Left ventricle myocardium inferior (tissue), 1 donor: ENCODE measurements at regions not wholly inside any gene's neighbourhood (a gene's known extent, or its start where the extent isn't known, plus 50 kb on each side); places are given as distances from the start of the nearest gene placed in this dataset.

Experiments used
- DNase-seq: peaks from one replicate; pipeline ENCODE4 v3.0.0-alpha.2; 2020
- H3K27ac ChIP-seq: fragments of 200-600 bp; replicated peaks from 2 replicates; pipeline ENCODE4 v1.8.0; 2021
- H3K27me3 ChIP-seq: fragments of 200-600 bp; 2 replicates; pipeline ENCODE4 v1.8.0; 2021; ENCODE audit warnings: low read depth
- H3K36me3 ChIP-seq: fragments of 200-600 bp; 2 replicates; pipeline ENCODE4 v1.8.0; 2021
- H3K4me1 ChIP-seq: fragments of 200-600 bp; 2 replicates; pipeline ENCODE4 v1.8.0; 2021
- H3K4me3 ChIP-seq: fragments of 200-600 bp; 2 replicates; pipeline ENCODE4 v1.8.0; 2021; ENCODE audit warnings: mild to moderate bottlenecking, moderate library complexity
- H3K9me3 ChIP-seq: fragments of 200-600 bp; replicated peaks from 2 replicates; pipeline ENCODE4 v1.8.0; 2021
- intact Hi-C: fragments of 100-400 bp; cut with micrococcal nuclease; formaldehyde crosslinking; loops from one replicate; pipeline ENCODE4 v1.11.0; 2022
- TF ChIP-seq, protein P1 (sequence below): fragments of 200-600 bp; IDR thresholded peaks from 2 replicates; pipeline ENCODE4 v1.8.0; 2021; ENCODE audit warnings: antibody characterized with exemption, mild to moderate bottlenecking, borderline replicate concordance
- donor health status: DM: no; HTN: yes; CAD: no; lungs with severe emphysema.

- DNase-seq = no peak
- no peak overlapping the region for H3K4me3 ChIP-seq
- no peaks in the 10 kb centered on the region for H3K4me1 ChIP-seq
- H3K27ac ChIP-seq = no peak overlapping the region
- H3K36me3 ChIP-seq = no peaks in the 10 kb centered on the region
- peaks cover 44% of the 10 kb centered on the region for H3K27me3 ChIP-seq
- TF ChIP-seq, protein P1, sequence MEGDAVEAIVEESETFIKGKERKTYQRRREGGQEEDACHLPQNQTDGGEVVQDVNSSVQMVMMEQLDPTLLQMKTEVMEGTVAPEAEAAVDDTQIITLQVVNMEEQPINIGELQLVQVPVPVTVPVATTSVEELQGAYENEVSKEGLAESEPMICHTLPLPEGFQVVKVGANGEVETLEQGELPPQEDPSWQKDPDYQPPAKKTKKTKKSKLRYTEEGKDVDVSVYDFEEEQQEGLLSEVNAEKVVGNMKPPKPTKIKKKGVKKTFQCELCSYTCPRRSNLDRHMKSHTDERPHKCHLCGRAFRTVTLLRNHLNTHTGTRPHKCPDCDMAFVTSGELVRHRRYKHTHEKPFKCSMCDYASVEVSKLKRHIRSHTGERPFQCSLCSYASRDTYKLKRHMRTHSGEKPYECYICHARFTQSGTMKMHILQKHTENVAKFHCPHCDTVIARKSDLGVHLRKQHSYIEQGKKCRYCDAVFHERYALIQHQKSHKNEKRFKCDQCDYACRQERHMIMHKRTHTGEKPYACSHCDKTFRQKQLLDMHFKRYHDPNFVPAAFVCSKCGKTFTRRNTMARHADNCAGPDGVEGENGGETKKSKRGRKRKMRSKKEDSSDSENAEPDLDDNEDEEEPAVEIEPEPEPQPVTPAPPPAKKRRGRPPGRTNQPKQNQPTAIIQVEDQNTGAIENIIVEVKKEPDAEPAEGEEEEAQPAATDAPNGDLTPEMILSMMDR = no peak
- H3K9me3 ChIP-seq = peaks cover 35% of the 10 kb centered on the region
- intact Hi-C loops = no loop called here
These were observed 51.8 kb downstream of the ASCL4 start for GRCh38 chr12:107826276-107826675.

DNA sequence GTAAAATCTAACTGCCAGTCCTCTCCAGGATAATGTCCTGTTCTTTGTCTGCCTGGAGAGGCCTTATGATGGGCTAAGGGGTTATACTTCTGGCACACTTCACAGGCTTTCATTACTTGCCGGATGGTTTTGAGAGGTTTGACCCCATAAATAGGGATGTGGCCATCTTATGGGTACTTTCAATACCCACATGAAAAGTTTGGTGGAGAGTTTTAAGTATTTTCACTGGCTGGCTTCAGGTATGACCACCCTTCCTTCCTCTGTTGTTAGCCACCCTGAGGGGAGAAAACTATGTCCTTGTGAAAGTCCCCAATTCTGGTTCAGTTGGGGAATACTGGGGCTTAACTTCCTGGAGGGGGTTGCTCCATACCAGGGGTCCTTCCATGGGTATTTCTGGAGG lies 54.8 kb downstream of the ASCL4 start:
- Histone ChIP-seq H3K4me1 (no peaks in the 10 kb centered on the region), H3K36me3 (no peaks in the 10 kb centered on the region), H3K9me3 (peaks cover 35% of the 10 kb centered on the region), H3K27me3 (peaks cover 48% of the 10 kb centered on the region), H3K27ac (no peak overlapping the region), H3K4me3 (no peak overlapping the region)
- DNase-seq = no peak
- TF ChIP-seq, protein P1 = no peak
- intact Hi-C loops = no loop called here

DNA sequence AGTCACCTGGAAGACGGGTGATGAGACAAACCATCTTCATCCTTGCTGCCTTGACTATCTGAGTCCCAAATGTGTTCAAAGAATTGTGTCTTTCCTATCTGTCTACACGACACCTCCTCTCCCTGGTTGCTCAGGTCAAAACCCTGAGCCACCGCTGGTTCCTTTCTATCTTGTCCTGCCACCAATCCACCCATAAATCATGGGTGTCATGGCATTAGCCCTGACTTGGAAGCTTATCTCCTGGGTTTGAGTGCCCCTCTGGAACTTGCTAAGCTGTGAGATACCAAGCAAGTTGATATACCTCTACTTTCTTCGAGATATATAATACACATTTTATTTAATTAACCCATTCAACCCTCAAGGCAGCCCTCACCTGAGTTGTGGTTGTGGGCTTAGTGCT lies 57.9 kb downstream of the ASCL4 start:
- TF ChIP-seq, protein P1 = no peak
- H3K36me3 ChIP-seq = no peaks in the 10 kb centered on the region
- no peak for DNase-seq
- no peak overlapping the region for H3K4me3 ChIP-seq
- no peak overlapping the region for H3K27ac ChIP-seq
- H3K27me3 ChIP-seq = peaks cover 72% of the 10 kb centered on the region
- H3K4me1 ChIP-seq = no peaks in the 10 kb centered on the region
- intact Hi-C loops = no loop called here
- peaks cover 7% of the 10 kb centered on the region for H3K9me3 ChIP-seq

- Histone ChIP-seq H3K9me3 (no peaks in the 10 kb centered on the region), H3K27ac (no peak overlapping the region), H3K36me3 (no peaks in the 10 kb centered on the region), H3K27me3 (peaks cover 97% of the 10 kb centered on the region), H3K4me3 (no peak overlapping the region), H3K4me1 (peaks cover 19% of the 10 kb centered on the region)
- DNase-seq = no peak
- TF ChIP-seq, protein P1 = no peak
- intact Hi-C loops = no loop called here
These were observed 65.7 kb downstream of the ASCL4 start for GRCh38 chr12:107840186-107840585.

- Histone ChIP-seq H3K4me3 (peak overlapping the region; percentile 57), H3K27me3 (peaks cover 98% of the 10 kb centered on the region), H3K9me3 (no peaks in the 10 kb centered on the region), H3K27ac (no peak overlapping the region), H3K36me3 (no peaks in the 10 kb centered on the region), H3K4me1 (peaks cover 19% of the 10 kb centered on the region)
- no peak for DNase-seq
- intact Hi-C loops = no loop called here
- TF ChIP-seq, protein P1 = no peak
These were observed 69.1 kb downstream of the ASCL4 start for GRCh38 chr12:107843351-107844311.
